Ectodermal cell (in vitro differentiated cells): ENCODE measurements at regions not wholly inside any gene's neighbourhood (a gene's known extent, or its start where the extent isn't known, plus 50 kb on each side); places are given as distances from the start of the nearest gene placed in this dataset.

ENCODE experiments used
- H3K27ac ChIP-seq: 2 replicates; pipeline ENCODE4 v1.7.0; 2013; ENCODE audit warnings: mild to moderate bottlenecking, low read depth, low read length; ENCODE audit not compliant: insufficient read depth, poor library complexity, severe bottlenecking
- H3K27me3 ChIP-seq: 2 replicates; pipeline ENCODE4 v1.7.0; 2013; ENCODE audit warnings: mild to moderate bottlenecking, low read length; ENCODE audit not compliant: insufficient read depth, control insufficient read depth, poor library complexity, severe bottlenecking
- H3K36me3 ChIP-seq: one replicate; pipeline ENCODE4 v1.7.0; 2013; ENCODE audit warnings: low read length; ENCODE audit not compliant: control insufficient read depth, insufficient read depth
- H3K4me1 ChIP-seq: one replicate; pipeline ENCODE4 v1.7.0; 2013; ENCODE audit warnings: low read length; ENCODE audit not compliant: control insufficient read depth, insufficient read depth
- H3K4me3 ChIP-seq: 2 replicates; pipeline ENCODE4 v1.7.0; 2013; ENCODE audit warnings: low read depth, low read length, control low read depth; ENCODE audit not compliant: insufficient read depth
- H3K9me3 ChIP-seq: 2 replicates; pipeline ENCODE4 v1.7.0; 2013; ENCODE audit warnings: mild to moderate bottlenecking, low read length, moderate library complexity; ENCODE audit not compliant: control insufficient read depth
- WGBS, 2 experiments: methylation state at CpG; one replicate each; pipeline ENCODE4 v1.1.7; 2013; ENCODE audit warnings: missing lambda C conversion rate in 2 of 2; 5-methylcytosine and 5-hydroxymethylcytosine counted together

GRCh38 chr4:188242041-188242440, 102.8 kb downstream of the TRIML1 start:
- Histone ChIP-seq H3K27ac (no peak overlapping the region), H3K9me3 (no peaks in the 10 kb centered on the region), H3K4me3 (no peak overlapping the region), H3K4me1 (no peaks in the 10 kb centered on the region), H3K36me3 (no peaks in the 10 kb centered on the region), H3K27me3 (no peaks in the 10 kb centered on the region)
- 84 to 93% methylated on average over 2 of the region's 2 CpGs for WGBS, 2 experiments

- Histone ChIP-seq H3K36me3 (no peaks in the 10 kb centered on the region), H3K4me3 (no peak overlapping the region)
- WGBS, 2 experiments = 79 to 83% methylated on average over 6 of the region's 6 CpGs
Observed at GRCh38 chr4:188245651-188246050, 106.4 kb downstream of the TRIML1 start.

GRCh38 chr4:188246488-188246887, 107.2 kb downstream of the TRIML1 start:
- no peaks in the 10 kb centered on the region for H3K36me3 ChIP-seq
- H3K4me3 ChIP-seq = no peak overlapping the region
- no peaks in the 10 kb centered on the region for H3K27me3 ChIP-seq
- H3K9me3 ChIP-seq = no peaks in the 10 kb centered on the region
- 73 to 74% methylated on average over 8 of the region's 8 CpGs for WGBS, 2 experiments
- no peaks in the 10 kb centered on the region for H3K4me1 ChIP-seq
- H3K27ac ChIP-seq = no peak overlapping the region

More at GRCh38 chr4:188245651-188246050, 106.4 kb downstream of the TRIML1 start:
- Histone ChIP-seq H3K4me1 (no peaks in the 10 kb centered on the region), H3K9me3 (no peaks in the 10 kb centered on the region), H3K27ac (no peak overlapping the region), H3K27me3 (no peaks in the 10 kb centered on the region)

GRCh38 chr4:188254211-188254610, 115.0 kb downstream of the TRIML1 start:
- Histone ChIP-seq H3K4me3 (no peak overlapping the region), H3K27me3 (no peaks in the 10 kb centered on the region), H3K4me1 (no peaks in the 10 kb centered on the region), H3K9me3 (no peaks in the 10 kb centered on the region), H3K36me3 (no peaks in the 10 kb centered on the region), H3K27ac (no peak overlapping the region)
- WGBS, 2 experiments = 90 to 96% methylated on average over 7 of the region's 7 CpGs

GRCh38 chr4:188262464-188262863, 123.2 kb downstream of the TRIML1 start:
- Histone ChIP-seq H3K27ac (no peak overlapping the region), H3K27me3 (no peaks in the 10 kb centered on the region), H3K36me3 (no peaks in the 10 kb centered on the region), H3K4me1 (no peaks in the 10 kb centered on the region), H3K9me3 (no peaks in the 10 kb centered on the region), H3K4me3 (no peak overlapping the region)
- 94 to 95% methylated on average over 10 of the region's 10 CpGs for WGBS, 2 experiments

GRCh38 chr4:188263321-188263720, 124.1 kb downstream of the TRIML1 start:
- Histone ChIP-seq H3K9me3 (no peaks in the 10 kb centered on the region), H3K27ac (no peak overlapping the region), H3K36me3 (no peaks in the 10 kb centered on the region), H3K27me3 (no peaks in the 10 kb centered on the region), H3K4me1 (no peaks in the 10 kb centered on the region), H3K4me3 (no peak overlapping the region)
- WGBS, 2 experiments = 95 to 98% methylated on average over 5 of the region's 5 CpGs

GRCh38 chr4:188266386-188266785, 127.1 kb downstream of the TRIML1 start:
- Histone ChIP-seq H3K4me1 (no peaks in the 10 kb centered on the region), H3K27ac (no peak overlapping the region), H3K9me3 (no peaks in the 10 kb centered on the region), H3K36me3 (no peaks in the 10 kb centered on the region), H3K27me3 (no peaks in the 10 kb centered on the region), H3K4me3 (no peak overlapping the region)
- WGBS, 2 experiments = 87 to 92% methylated on average over 6 of the region's 6 CpGs

GRCh38 chr4:188268131-188268908, 129.1 kb downstream of the TRIML1 start:
- H3K4me3 ChIP-seq = no peak overlapping the region
- WGBS, 2 experiments = 71 to 73% methylated on average over 11 to 13 of the region's 13 CpGs
- H3K9me3 ChIP-seq = no peaks in the 10 kb centered on the region

GRCh38 chr4:188270273-188271069, 131.2 kb downstream of the TRIML1 start:
- H3K36me3 ChIP-seq = no peaks in the 10 kb centered on the region
- no peaks in the 10 kb centered on the region for H3K4me1 ChIP-seq
- H3K9me3 ChIP-seq = no peaks in the 10 kb centered on the region
- H3K27me3 ChIP-seq = no peaks in the 10 kb centered on the region
- no peak overlapping the region for H3K27ac ChIP-seq
- no peak overlapping the region for H3K4me3 ChIP-seq
- WGBS, 2 experiments = 93 to 94% methylated on average over 30 of the region's 30 CpGs

More at GRCh38 chr4:188268131-188268908, 129.1 kb downstream of the TRIML1 start:
- H3K27me3 ChIP-seq = no peaks in the 10 kb centered on the region
- H3K36me3 ChIP-seq = no peaks in the 10 kb centered on the region
- no peaks in the 10 kb centered on the region for H3K4me1 ChIP-seq
- no peak overlapping the region for H3K27ac ChIP-seq

- Histone ChIP-seq H3K4me3 (no peak overlapping the region), H3K27me3 (no peaks in the 10 kb centered on the region), H3K27ac (no peak overlapping the region), H3K4me1 (no peaks in the 10 kb centered on the region), H3K9me3 (no peaks in the 10 kb centered on the region), H3K36me3 (no peaks in the 10 kb centered on the region)
- WGBS, 2 experiments = 86 to 97% methylated on average over 3 of the region's 3 CpGs
Observed at GRCh38 chr4:188275686-188276085, 136.4 kb downstream of the TRIML1 start.
